Fibroblast of lung (primary cell): ENCODE measurements at regions not wholly inside any gene's neighbourhood (a gene's known extent, or its start where the extent isn't known, plus 50 kb on each side); places are given as distances from the start of the nearest gene placed in this dataset.

Experiments
- DNase-seq, 2 donors: peaks; one replicate each; pipeline versions ENCODE4 v3.0.0 to v3.0.0-alpha.2; 2010; ENCODE audit warnings: low read depth in 2 of 2
- H2AFZ ChIP-seq: 2 replicates; pipeline ENCODE4 v1.5.1; 2012; ENCODE audit warnings: low read length, control low read depth, inconsistent platforms
- H3K27ac ChIP-seq: 2 replicates; pipeline ENCODE4 v1.5.1; 2011; ENCODE audit warnings: low read length, control low read depth; ENCODE audit not compliant: insufficient read depth
- H3K27me3 ChIP-seq: 2 replicates; pipeline ENCODE4 v1.5.1; 2011; ENCODE audit warnings: mild to moderate bottlenecking, low read length; ENCODE audit not compliant: control insufficient read depth, insufficient read depth
- H3K36me3 ChIP-seq: 2 replicates; pipeline ENCODE4 v1.5.1; 2011; ENCODE audit warnings: low read length; ENCODE audit not compliant: control insufficient read depth, insufficient read depth
- H3K4me1 ChIP-seq: 2 replicates; pipeline ENCODE4 v1.5.1; 2011; ENCODE audit warnings: low read length; ENCODE audit not compliant: control insufficient read depth, insufficient read depth; ENCODE audit errors: extremely low read depth
- H3K4me2 ChIP-seq: 2 replicates; pipeline ENCODE4 v1.5.1; 2011; ENCODE audit warnings: low read length, control low read depth; ENCODE audit not compliant: insufficient read depth; ENCODE audit errors: extremely low read depth
- H3K4me3 ChIP-seq, 4 experiments: fragments of 200-600 bp in 1 of 4; sonication (generic) in 1 of 4; replicated peaks in 1 of 4; 2 replicates each; pipeline ENCODE4 v1.5.1; 2011 to 2016; ENCODE audit warnings: low read length in 4 of 4, low read depth in 3 of 4, mild to moderate bottlenecking in 3 of 4, control low read depth in 2 of 4, inconsistent platforms in 1 of 4, mixed read lengths in 1 of 4; ENCODE audit not compliant: insufficient read depth in 1 of 4; ENCODE audit errors: control extremely low read depth in 1 of 4
- H3K79me2 ChIP-seq: 2 replicates; pipeline ENCODE4 v1.5.1; 2012; ENCODE audit warnings: mild to moderate bottlenecking, low read length, inconsistent platforms; ENCODE audit not compliant: control insufficient read depth, insufficient read depth
- H3K9ac ChIP-seq: 2 replicates; pipeline ENCODE4 v1.5.1; 2011; ENCODE audit warnings: mild to moderate bottlenecking, low read length, control low read depth; ENCODE audit not compliant: insufficient read depth
- H3K9me3 ChIP-seq: 2 replicates; pipeline ENCODE4 v1.5.1; 2012; ENCODE audit warnings: low read depth, low read length; ENCODE audit not compliant: control insufficient read depth, insufficient read depth
- H4K20me1 ChIP-seq: 2 replicates; pipeline ENCODE4 v1.5.1; 2011; ENCODE audit warnings: low read length; ENCODE audit not compliant: control insufficient read depth, insufficient read depth; ENCODE audit errors: extremely low read depth
- EZH2 ChIP-seq: IDR thresholded peaks from 2 replicates; pipeline ENCODE4 v1.5.1; 2012; ENCODE audit warnings: low read length, control low read depth, mild to moderate bottlenecking; ENCODE audit errors: missing control alignments
- TF ChIP-seq, protein P1 (sequence below), 2 donors: IDR thresholded peaks in 1 of 2; conservative IDR thresholded peaks in 1 of 2; 1 replicate in 1 of 2; 2 replicates in 1 of 2; pipeline ENCODE4 v1.5.1; 2011 to 2012; ENCODE audit warnings: low read length in 2 of 2, control low read depth in 1 of 2, inconsistent platforms in 1 of 2, low read depth in 1 of 2, mild to moderate bottlenecking in 1 of 2

DNA sequence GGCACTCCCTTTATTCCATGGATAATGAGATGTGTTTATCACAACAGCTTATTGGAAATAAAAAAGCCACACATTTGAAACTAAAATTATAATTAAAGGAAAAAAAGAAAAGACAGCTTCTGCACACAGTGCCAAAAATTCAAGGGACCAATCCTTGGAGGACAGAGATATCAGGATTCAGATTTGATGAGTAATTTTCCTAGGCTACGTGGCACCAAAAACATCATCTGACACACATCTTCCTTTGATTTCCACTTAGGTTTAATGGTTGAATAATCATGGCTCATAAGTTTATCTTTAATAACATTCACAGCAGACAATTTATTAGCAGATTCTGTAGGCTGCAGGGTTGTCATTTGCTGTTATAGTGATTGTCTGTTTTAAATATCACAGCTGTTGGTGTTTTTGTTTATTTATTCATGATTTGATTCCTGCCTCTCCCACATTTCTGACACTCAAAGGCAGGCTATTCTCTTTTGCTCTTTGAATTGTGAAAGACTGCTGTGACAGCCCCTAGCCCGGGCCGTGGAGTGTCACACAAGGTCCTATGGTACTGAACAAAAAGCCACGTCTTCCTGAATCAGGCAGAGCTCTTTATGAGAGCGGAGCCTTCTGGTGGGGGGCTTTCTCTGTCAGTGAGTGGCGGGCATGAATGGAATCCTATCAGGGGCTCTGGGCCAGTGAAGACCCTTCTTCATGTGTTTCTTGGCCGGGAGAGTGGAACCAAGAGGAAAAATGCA lies 708.5 kb downstream of the SQOR start:
- Histone ChIP-seq H2AFZ (no peak overlapping the region), H3K4me2 (no peak overlapping the region), H3K4me1 (no peaks in the 10 kb centered on the region), H3K9ac (no peak overlapping the region), H3K27ac (no peak overlapping the region), H3K27me3 (no peaks in the 10 kb centered on the region), H4K20me1 (no peaks in the 10 kb centered on the region), H3K9me3 (no peaks in the 10 kb centered on the region), H3K4me3 (no peak overlapping the region), H3K79me2 (no peaks in the 10 kb centered on the region), H3K36me3 (no peaks in the 10 kb centered on the region)
- no peak for TF ChIP-seq EZH2
- TF ChIP-seq, protein P1, sequence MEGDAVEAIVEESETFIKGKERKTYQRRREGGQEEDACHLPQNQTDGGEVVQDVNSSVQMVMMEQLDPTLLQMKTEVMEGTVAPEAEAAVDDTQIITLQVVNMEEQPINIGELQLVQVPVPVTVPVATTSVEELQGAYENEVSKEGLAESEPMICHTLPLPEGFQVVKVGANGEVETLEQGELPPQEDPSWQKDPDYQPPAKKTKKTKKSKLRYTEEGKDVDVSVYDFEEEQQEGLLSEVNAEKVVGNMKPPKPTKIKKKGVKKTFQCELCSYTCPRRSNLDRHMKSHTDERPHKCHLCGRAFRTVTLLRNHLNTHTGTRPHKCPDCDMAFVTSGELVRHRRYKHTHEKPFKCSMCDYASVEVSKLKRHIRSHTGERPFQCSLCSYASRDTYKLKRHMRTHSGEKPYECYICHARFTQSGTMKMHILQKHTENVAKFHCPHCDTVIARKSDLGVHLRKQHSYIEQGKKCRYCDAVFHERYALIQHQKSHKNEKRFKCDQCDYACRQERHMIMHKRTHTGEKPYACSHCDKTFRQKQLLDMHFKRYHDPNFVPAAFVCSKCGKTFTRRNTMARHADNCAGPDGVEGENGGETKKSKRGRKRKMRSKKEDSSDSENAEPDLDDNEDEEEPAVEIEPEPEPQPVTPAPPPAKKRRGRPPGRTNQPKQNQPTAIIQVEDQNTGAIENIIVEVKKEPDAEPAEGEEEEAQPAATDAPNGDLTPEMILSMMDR (conservative IDR thresholded peaks at IDR 0.05 in 1 of 2, IDR thresholded peaks at IDR 0.05 in 1 of 2; ENCODE audit: low read depth in 1 of 2, low read length in 2 of 2): no peak
- DNase-seq: no peak

DNA sequence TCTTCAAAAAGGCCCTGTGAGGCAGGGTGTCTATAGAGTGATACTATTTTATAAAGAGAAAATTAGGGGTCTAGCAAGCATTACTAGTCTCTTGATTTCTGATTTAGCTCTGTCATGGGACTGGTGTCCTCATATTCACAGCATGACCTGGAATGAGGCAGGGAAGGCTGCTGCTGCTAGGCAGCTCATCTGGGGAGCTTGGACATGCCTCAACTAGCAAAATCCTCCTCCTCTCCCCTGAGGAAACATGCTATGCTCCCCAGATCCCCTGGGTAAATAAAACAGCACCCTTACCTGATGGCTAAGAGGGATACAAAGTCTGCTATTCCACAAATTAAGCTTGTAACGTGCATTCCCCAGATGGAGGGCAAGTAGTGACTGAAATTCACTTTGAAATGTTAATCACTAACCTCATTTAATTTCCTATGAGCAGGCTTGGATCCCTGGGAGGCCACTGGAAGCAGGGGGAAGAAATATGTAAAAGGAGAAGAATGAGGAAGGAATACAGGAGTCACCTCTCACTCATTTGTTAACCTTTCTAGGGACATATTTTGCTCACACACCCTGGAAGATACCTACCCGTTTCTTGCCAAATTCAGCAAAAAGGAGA lies 709.4 kb downstream of the SQOR start:
- Histone ChIP-seq H3K27ac (no peak overlapping the region), H4K20me1 (no peaks in the 10 kb centered on the region), H3K79me2 (no peaks in the 10 kb centered on the region), H3K9ac (no peak overlapping the region), H2AFZ (no peak overlapping the region), H3K4me2 (no peak overlapping the region), H3K36me3 (no peaks in the 10 kb centered on the region), H3K4me1 (no peaks in the 10 kb centered on the region), H3K9me3 (no peaks in the 10 kb centered on the region), H3K27me3 (no peaks in the 10 kb centered on the region), H3K4me3 (no peak overlapping the region)
- no peak for TF ChIP-seq EZH2
- TF ChIP-seq, protein P1 (conservative IDR thresholded peaks at IDR 0.05 in 1 of 2, IDR thresholded peaks at IDR 0.05 in 1 of 2; ENCODE audit: low read depth in 1 of 2, low read length in 2 of 2): no peak
- DNase-seq: no peak

DNA sequence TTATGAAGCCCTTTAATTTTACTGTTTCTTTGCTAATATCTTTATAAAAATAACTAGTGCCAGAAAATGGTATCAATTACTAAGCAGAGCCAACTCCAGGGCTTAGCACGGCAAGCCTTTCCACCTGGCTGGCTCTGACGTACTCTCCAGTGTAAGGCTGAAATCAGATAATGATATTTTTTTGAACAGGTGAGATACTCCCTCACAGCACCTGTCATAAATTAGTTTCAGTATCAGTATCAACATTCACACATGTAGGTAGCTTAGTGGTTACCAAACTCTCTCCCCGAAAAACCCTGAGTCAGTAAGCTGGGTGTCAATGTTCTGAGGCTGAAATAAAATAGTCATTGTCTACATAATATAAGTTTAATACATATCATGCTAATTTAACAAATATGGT lies 710.1 kb downstream of the SQOR start:
- Histone ChIP-seq H3K9ac (no peak overlapping the region), H3K4me1 (no peaks in the 10 kb centered on the region), H2AFZ (no peak overlapping the region), H3K9me3 (no peaks in the 10 kb centered on the region), H4K20me1 (no peaks in the 10 kb centered on the region), H3K27ac (no peak overlapping the region), H3K36me3 (no peaks in the 10 kb centered on the region), H3K4me2 (no peak overlapping the region), H3K79me2 (no peaks in the 10 kb centered on the region), H3K27me3 (no peaks in the 10 kb centered on the region), H3K4me3 (no peak overlapping the region)
- TF ChIP-seq EZH2: no peak
- TF ChIP-seq, protein P1 (conservative IDR thresholded peaks at IDR 0.05 in 1 of 2, IDR thresholded peaks at IDR 0.05 in 1 of 2; ENCODE audit: low read depth in 1 of 2, low read length in 2 of 2): no peak
- no peak for DNase-seq
